ENCODE measurements at regions not wholly inside any gene's neighbourhood (a gene's known extent, or its start where the extent isn't known, plus 50 kb on each side); places are given as distances from the start of the nearest gene placed in this dataset.

GRCh38 chr16:55076053-55076452, 145.4 kb downstream of the IRX5 start (continued):
- no peak for TF ChIP-seq GMEB1 (CRISPR knock-in tag; IDR thresholded peaks at IDR 0.05)
- TF ChIP-seq, protein P1, sequence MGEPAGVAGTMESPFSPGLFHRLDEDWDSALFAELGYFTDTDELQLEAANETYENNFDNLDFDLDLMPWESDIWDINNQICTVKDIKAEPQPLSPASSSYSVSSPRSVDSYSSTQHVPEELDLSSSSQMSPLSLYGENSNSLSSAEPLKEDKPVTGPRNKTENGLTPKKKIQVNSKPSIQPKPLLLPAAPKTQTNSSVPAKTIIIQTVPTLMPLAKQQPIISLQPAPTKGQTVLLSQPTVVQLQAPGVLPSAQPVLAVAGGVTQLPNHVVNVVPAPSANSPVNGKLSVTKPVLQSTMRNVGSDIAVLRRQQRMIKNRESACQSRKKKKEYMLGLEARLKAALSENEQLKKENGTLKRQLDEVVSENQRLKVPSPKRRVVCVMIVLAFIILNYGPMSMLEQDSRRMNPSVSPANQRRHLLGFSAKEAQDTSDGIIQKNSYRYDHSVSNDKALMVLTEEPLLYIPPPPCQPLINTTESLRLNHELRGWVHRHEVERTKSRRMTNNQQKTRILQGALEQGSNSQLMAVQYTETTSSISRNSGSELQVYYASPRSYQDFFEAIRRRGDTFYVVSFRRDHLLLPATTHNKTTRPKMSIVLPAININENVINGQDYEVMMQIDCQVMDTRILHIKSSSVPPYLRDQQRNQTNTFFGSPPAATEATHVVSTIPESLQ (CRISPR knock-in tag; IDR thresholded peaks at IDR 0.05): no peak
- TF ChIP-seq RNF2 (IDR thresholded peaks at IDR 0.05): no peak
- TF ChIP-seq, protein P2, sequence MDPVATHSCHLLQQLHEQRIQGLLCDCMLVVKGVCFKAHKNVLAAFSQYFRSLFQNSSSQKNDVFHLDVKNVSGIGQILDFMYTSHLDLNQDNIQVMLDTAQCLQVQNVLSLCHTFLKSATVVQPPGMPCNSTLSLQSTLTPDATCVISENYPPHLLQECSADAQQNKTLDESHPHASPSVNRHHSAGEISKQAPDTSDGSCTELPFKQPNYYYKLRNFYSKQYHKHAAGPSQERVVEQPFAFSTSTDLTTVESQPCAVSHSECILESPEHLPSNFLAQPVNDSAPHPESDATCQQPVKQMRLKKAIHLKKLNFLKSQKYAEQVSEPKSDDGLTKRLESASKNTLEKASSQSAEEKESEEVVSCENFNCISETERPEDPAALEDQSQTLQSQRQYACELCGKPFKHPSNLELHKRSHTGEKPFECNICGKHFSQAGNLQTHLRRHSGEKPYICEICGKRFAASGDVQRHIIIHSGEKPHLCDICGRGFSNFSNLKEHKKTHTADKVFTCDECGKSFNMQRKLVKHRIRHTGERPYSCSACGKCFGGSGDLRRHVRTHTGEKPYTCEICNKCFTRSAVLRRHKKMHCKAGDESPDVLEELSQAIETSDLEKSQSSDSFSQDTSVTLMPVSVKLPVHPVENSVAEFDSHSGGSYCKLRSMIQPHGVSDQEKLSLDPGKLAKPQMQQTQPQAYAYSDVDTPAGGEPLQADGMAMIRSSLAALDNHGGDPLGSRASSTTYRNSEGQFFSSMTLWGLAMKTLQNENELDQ (CRISPR knock-in tag; IDR thresholded peaks at IDR 0.05; ENCODE audit: borderline replicate concordance): no peak

DNA sequence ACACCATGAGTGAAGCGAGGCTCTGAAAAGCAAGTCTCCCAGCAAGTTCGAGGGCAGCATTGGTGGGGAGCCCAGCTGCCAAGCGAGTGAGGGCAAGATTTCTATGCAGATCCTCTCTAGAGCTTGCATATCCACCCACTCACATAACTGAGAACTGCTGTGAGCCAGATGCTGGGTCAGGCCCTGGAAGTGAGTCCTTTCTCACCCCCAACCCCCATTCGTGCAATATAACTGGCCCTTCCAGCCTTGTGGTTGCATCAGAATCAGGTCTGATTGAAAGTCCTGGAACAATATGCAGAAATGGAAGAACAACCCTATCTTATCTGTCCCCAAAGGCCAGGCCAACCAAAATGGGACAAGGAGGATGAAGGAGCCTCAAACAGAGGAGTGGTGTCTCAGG, 146.6 kb downstream of the IRX5 start:
- intact Hi-C loops (cut with micrococcal nuclease): no loop called here
- Histone ChIP-seq H3K9me3 (replicated peaks; ENCODE audit: control insufficient read depth, insufficient read depth, low read depth, low read length) (no peaks in the 10 kb centered on the region), H3K79me2 (ENCODE audit: control insufficient read depth, insufficient read depth, low read length) (no peaks in the 10 kb centered on the region), H3K27me3 (ENCODE audit: control insufficient read depth in 2 of 2, insufficient read depth in 2 of 2, low read length in 2 of 2) (peaks cover under 1 to 1% of the 10 kb centered on the region in 2 experiments; a peak in 3 of 5 replicates), H2AFZ (ENCODE audit: low read depth, low read length) (no peak overlapping the region), H3K9me1 (ENCODE audit: control insufficient read depth, insufficient read depth, low read length) (no peaks in the 10 kb centered on the region), H3K36me3 (ENCODE audit: control insufficient read depth, insufficient read depth, low read length) (no peaks in the 10 kb centered on the region), H3K4me2 (ENCODE audit: insufficient read depth, low read length) (no peak overlapping the region), H4K20me1 (replicated peaks; ENCODE audit: control insufficient read depth, insufficient read depth, low read length) (no peaks in the 10 kb centered on the region), H3K27ac (ENCODE audit: extremely low read depth, low read depth, low read length) (no peak overlapping the region), H3K9ac (ENCODE audit: insufficient read depth in 1 of 2, low read depth in 2 of 2, low read length in 2 of 2) (no peak overlapping the region), H3K4me1 (replicated peaks in 1 of 2; ENCODE audit: control insufficient read depth in 2 of 2, insufficient read depth in 2 of 2, low read length in 2 of 2) (no peaks in the 10 kb centered on the region), H3K4me3 (no peak overlapping the region)
- FAIRE-seq (no peak), ATAC-seq (no peak), DNase-seq (ENCODE audit: extremely low read depth in 1 of 4, low spot score in 3 of 4) (no peak)
- ChIA-PET CTCF (ENCODE audit: low intra/inter-chr PET ratio) (interaction anchor here (0.6 kb wide), 1 partner anchor 264 kb away, joined by 3 read pairs; no protein-coding TSS in a partner anchor), POLR2A (no interaction called here)
- in situ Hi-C loops (cut with MboI): no loop called here
- 2% methylated on average over 4 of the region's 4 CpGs for WGBS (ENCODE audit: insufficient coverage, low coverage, missing lambda C conversion rate)
- BruUV-seq (replicated peaks): no TSS peak
- no peak for TF ChIP-seq EGR1 (conservative IDR thresholded peaks at IDR 0.05)
- TF ChIP-seq HSF4 (CRISPR knock-in tag; IDR thresholded peaks at IDR 0.05; ENCODE audit: borderline replicate concordance): no peak
- TF ChIP-seq EHMT2 (IDR thresholded peaks at IDR 0.05): no peak
- no peak for TF ChIP-seq MAFG (tag; conservative IDR thresholded peaks at IDR 0.05)
- TF ChIP-seq DMBX1 (CRISPR knock-in tag; IDR thresholded peaks at IDR 0.05; ENCODE audit: borderline replicate concordance): no peak
- TF ChIP-seq, protein P3, sequence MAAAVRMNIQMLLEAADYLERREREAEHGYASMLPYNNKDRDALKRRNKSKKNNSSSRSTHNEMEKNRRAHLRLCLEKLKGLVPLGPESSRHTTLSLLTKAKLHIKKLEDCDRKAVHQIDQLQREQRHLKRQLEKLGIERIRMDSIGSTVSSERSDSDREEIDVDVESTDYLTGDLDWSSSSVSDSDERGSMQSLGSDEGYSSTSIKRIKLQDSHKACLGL (CRISPR knock-in tag; IDR thresholded peaks at IDR 0.05; ENCODE audit: borderline replicate concordance, poor library complexity, severe bottlenecking): no peak
- no peak for TF ChIP-seq FOS (IDR thresholded peaks at IDR 0.05; ENCODE audit: extremely low read depth, insufficient read length)
- TF ChIP-seq ZZZ3 (IDR thresholded peaks at IDR 0.05): no peak
- TF ChIP-seq ZNF217 (CRISPR knock-in tag; IDR thresholded peaks at IDR 0.05): no peak
- TF ChIP-seq HNRNPK (IDR thresholded peaks at IDR 0.05; ENCODE audit: low read depth, low read length, poor library complexity, severe bottlenecking): no peak
- no peak for TF ChIP-seq PPARD (CRISPR knock-in tag; IDR thresholded peaks at IDR 0.05)
- TF ChIP-seq HDAC1 (IDR thresholded peaks at IDR 0.05): no peak

Measured in K562 (cell line).